Colonic mucosa (tissue), 4 donors: ENCODE measurements at regions not wholly inside any gene's neighbourhood (a gene's known extent, or its start where the extent isn't known, plus 50 kb on each side); places are given as distances from the start of the nearest gene placed in this dataset.

Experiments used
- DNase-seq: peaks from one replicate; pipeline ENCODE4 v3.0.0-alpha.2; 2020
- H3K27ac ChIP-seq: fragments of 200-600 bp; one replicate; pipeline ENCODE4 v1.8.0; 2021
- H3K27me3 ChIP-seq: fragments of 200-600 bp; one replicate; pipeline ENCODE4 v1.8.0; 2021
- H3K36me3 ChIP-seq: fragments of 200-600 bp; one replicate; pipeline ENCODE4 v1.8.0; 2021
- H3K4me1 ChIP-seq: fragments of 200-600 bp; one replicate; pipeline ENCODE4 v1.8.0; 2021; ENCODE audit warnings: mild to moderate bottlenecking
- H3K4me3 ChIP-seq: fragments of 200-600 bp; one replicate; pipeline ENCODE4 v1.8.0; 2021
- H3K9ac ChIP-seq, 2 donors: one replicate each; pipeline ENCODE4 v1.7.0; 2013; ENCODE audit warnings: control low read depth in 2 of 2, low read depth in 2 of 2, low read length in 2 of 2
- H3K9me3 ChIP-seq: fragments of 200-600 bp; one replicate; pipeline ENCODE4 v1.8.0; 2021
- intact Hi-C: fragments of 100-400 bp; cut with DNase I; formaldehyde crosslinking; loops from one replicate; pipeline ENCODE4 v1.14.1; 2022
- TF ChIP-seq, protein P1 (sequence below): fragments of 200-600 bp; IDR thresholded peaks from one replicate; pipeline ENCODE4 v1.8.0; 2022; ENCODE audit warnings: antibody characterized with exemption, mild to moderate bottlenecking
- donor health status: healthy.
- donor health status: DM: no; HTN: no; CAD: no.
- donor health status: DM: no; HTN: no; CAD: no.

DNA sequence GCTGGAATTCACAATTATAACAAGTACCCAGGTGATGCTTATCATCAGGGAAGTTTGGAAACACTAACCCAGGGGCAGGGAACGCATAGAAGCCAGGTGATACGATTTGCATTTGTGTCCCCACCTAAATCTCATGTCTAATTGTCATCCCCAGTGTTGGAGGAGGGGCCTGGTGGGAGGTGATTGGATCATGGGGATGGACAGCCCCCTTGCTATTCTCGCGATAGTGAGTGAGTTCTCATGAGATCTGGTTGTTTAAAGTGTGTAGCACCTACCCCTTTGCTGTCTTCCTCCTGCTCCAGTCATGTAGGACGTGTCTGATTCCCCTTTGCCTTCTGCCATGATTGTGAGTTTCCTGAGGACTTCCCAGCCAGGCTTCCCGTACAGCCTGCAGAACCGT, 276.3 kb downstream of the UTP18 start:
- intact Hi-C loops, result loop anchor here (5.0 kb wide), 2 partner anchors 169 to 239 kb away; no protein-coding TSS in a partner anchor
- TF ChIP-seq, protein P1, sequence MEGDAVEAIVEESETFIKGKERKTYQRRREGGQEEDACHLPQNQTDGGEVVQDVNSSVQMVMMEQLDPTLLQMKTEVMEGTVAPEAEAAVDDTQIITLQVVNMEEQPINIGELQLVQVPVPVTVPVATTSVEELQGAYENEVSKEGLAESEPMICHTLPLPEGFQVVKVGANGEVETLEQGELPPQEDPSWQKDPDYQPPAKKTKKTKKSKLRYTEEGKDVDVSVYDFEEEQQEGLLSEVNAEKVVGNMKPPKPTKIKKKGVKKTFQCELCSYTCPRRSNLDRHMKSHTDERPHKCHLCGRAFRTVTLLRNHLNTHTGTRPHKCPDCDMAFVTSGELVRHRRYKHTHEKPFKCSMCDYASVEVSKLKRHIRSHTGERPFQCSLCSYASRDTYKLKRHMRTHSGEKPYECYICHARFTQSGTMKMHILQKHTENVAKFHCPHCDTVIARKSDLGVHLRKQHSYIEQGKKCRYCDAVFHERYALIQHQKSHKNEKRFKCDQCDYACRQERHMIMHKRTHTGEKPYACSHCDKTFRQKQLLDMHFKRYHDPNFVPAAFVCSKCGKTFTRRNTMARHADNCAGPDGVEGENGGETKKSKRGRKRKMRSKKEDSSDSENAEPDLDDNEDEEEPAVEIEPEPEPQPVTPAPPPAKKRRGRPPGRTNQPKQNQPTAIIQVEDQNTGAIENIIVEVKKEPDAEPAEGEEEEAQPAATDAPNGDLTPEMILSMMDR, result no peak

DNA sequence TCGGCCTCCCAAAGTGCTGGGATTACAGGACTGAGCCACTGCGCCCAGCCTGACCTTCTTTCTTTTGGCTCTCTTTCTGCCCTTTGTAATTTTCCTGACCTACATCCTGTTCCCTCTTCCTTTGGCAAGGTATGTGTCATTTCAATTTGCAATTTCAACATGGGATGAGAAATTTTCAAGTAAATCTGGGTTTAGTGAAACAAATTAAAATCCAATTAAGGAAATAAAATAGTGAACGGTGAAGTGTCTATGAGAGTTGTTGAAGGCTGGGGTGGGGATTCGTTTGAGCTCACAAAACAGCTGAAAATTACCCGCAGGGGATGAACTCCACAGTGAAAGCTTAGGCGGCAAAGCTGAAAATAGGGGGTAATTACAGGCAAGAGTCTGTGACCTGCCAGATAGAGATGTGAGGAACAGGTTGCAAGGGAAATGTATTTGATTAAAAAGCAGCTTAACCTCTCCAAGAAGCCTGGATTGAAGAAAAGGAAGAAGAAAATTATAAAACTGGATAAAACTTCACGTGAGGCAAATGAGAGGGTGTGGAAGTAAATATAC, 277.7 kb downstream of the UTP18 start:
- no peaks in the 10 kb centered on the region for H3K9me3 ChIP-seq
- intact Hi-C loops, result loop anchor here (5.0 kb wide), 2 partner anchors 171 to 241 kb away; no protein-coding TSS in a partner anchor
- no peak overlapping the region for H3K27ac ChIP-seq
- no peaks in the 10 kb centered on the region for H3K4me1 ChIP-seq
- TF ChIP-seq, protein P1, result no peak
- H3K36me3 ChIP-seq, result no peaks in the 10 kb centered on the region
- H3K4me3 ChIP-seq, result no peak overlapping the region
- H3K9ac ChIP-seq, result no peak overlapping the region
- H3K27me3 ChIP-seq, result no peaks in the 10 kb centered on the region
- no peak for DNase-seq

More for the DNA sequence above, 276.3 kb downstream of the UTP18 start:
- Histone ChIP-seq H3K27me3 (no peaks in the 10 kb centered on the region), H3K4me3 (no peak overlapping the region), H3K27ac (no peak overlapping the region), H3K4me1 (no peaks in the 10 kb centered on the region), H3K36me3 (no peaks in the 10 kb centered on the region), H3K9ac (no peak overlapping the region), H3K9me3 (no peaks in the 10 kb centered on the region)
- no peak for DNase-seq

- Histone ChIP-seq H3K9me3 (no peaks in the 10 kb centered on the region), H3K9ac (no peak overlapping the region), H3K4me1 (no peaks in the 10 kb centered on the region), H3K27ac (no peak overlapping the region), H3K27me3 (no peaks in the 10 kb centered on the region), H3K36me3 (no peaks in the 10 kb centered on the region), H3K4me3 (no peak overlapping the region)
- intact Hi-C loops, result no loop called here
- TF ChIP-seq, protein P1, result no peak
- no peak for DNase-seq
Measured at GRCh38 chr17:51540151-51540550, 279.8 kb downstream of the UTP18 start.

DNA sequence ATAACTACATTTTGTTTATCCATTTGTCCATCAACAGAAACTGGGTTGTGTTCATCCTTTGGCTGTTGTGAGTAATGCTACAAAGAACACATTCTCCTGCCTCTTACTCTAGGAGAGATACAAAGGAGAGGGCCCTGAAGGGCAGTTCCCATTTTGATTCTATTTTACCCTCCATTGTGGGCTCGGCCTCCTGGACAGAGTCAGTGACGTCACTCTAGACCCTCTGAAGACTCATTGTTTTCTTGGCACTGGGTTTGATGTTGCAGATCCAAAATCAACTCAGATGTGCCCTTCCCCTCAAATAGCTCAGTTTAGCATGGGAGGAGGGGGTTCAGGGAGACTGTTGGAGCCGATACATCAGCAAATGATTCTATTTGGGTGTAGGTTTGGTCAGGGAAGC, 280.9 kb downstream of the UTP18 start:
- intact Hi-C loops, result no loop called here
- no peak for DNase-seq
- no peak overlapping the region for H3K9ac ChIP-seq
- H3K27me3 ChIP-seq, result no peaks in the 10 kb centered on the region
- H3K4me1 ChIP-seq, result no peaks in the 10 kb centered on the region
- H3K9me3 ChIP-seq, result no peaks in the 10 kb centered on the region
- H3K27ac ChIP-seq, result no peak overlapping the region
- no peaks in the 10 kb centered on the region for H3K36me3 ChIP-seq
- TF ChIP-seq, protein P1, result no peak
- no peak overlapping the region for H3K4me3 ChIP-seq

GRCh38 chr17:51546114-51546513, 285.8 kb downstream of the UTP18 start:
- Histone ChIP-seq H3K9ac (no peak overlapping the region), H3K27ac (no peak overlapping the region), H3K27me3 (no peaks in the 10 kb centered on the region), H3K9me3 (no peaks in the 10 kb centered on the region), H3K4me3 (no peak overlapping the region), H3K4me1 (no peaks in the 10 kb centered on the region), H3K36me3 (no peaks in the 10 kb centered on the region)
- no peak for DNase-seq
- intact Hi-C loops, result no loop called here
- TF ChIP-seq, protein P1, result no peak
